Peyer's patch (tissue), 4 donors: ENCODE measurements at regions not wholly inside any gene's neighbourhood (a gene's known extent, or its start where the extent isn't known, plus 50 kb on each side); places are given as distances from the start of the nearest gene placed in this dataset.

Experiments used
- DNase-seq, 3 donors: peaks; one replicate each; pipeline ENCODE4 v3.0.0-alpha.2; 2017 to 2019
- H3K27ac ChIP-seq, 4 donors: fragments of 200-600 bp; sonication (generic); one replicate each; pipeline ENCODE4 v1.5.1; 2016 to 2019
- H3K27me3 ChIP-seq, 2 donors: fragments of 200-600 bp; sonication (generic); one replicate each; pipeline ENCODE4 v1.5.1; 2019
- H3K36me3 ChIP-seq, 3 donors: fragments of 200-600 bp; sonication (generic); one replicate each; pipeline ENCODE4 v1.5.1; 2016 to 2019
- H3K4me1 ChIP-seq, 4 donors: fragments of 200-600 bp; sonication (generic); one replicate each; pipeline ENCODE4 v1.5.1; 2016 to 2019
- H3K4me3 ChIP-seq, 4 donors: fragments of 200-600 bp; sonication (generic); 1 replicate in 3 of 4; 2 replicates in 1 of 4; pipeline ENCODE4 v1.5.1; 2016 to 2019; ENCODE audit warnings: mild to moderate bottlenecking in 1 of 4
- H3K9me3 ChIP-seq, 4 donors: fragments of 200-600 bp; sonication (generic); one replicate each; pipeline ENCODE4 v1.5.1; 2016 to 2019; ENCODE audit warnings: mild to moderate bottlenecking in 1 of 4
- CTCF ChIP-seq, 6 experiments: fragments of 450-650 bp in 4 of 6; fragments of 200-600 bp in 2 of 6; sonication (generic) in 1 of 6; IDR thresholded peaks; one replicate each; pipeline ENCODE4 v1.5.1; 2017 to 2019; ENCODE audit warnings: antibody characterized with exemption in 6 of 6, mild to moderate bottlenecking in 3 of 6, moderate library complexity in 1 of 6
- POLR2A ChIP-seq, 2 donors: fragments of 450-650 bp; IDR thresholded peaks; one replicate each; pipeline ENCODE4 v1.5.1; 2017; ENCODE audit warnings: antibody characterized with exemption in 2 of 2, mild to moderate bottlenecking in 2 of 2, moderate library complexity in 2 of 2

GRCh38 chr5:82821846-82822633 lies 255.2 kb downstream of the TMEM167A start:
- no peaks in the 10 kb centered on the region for H3K27me3 ChIP-seq
- no peak overlapping the region for H3K4me3 ChIP-seq
- no peaks in the 10 kb centered on the region for H3K4me1 ChIP-seq
- no peak overlapping the region for H3K27ac ChIP-seq
- no peaks in the 10 kb centered on the region for H3K36me3 ChIP-seq
- no peak for DNase-seq
- no peaks in the 10 kb centered on the region for H3K9me3 ChIP-seq
- TF ChIP-seq POLR2A (IDR thresholded peaks at IDR 0.05) (no peak), CTCF (IDR thresholded peaks at IDR 0.05) (no peak)

- no peak for TF ChIP-seq POLR2A (IDR thresholded peaks at IDR 0.05)
- TF ChIP-seq CTCF (IDR thresholded peaks at IDR 0.05): no peak
- Histone ChIP-seq H3K9me3 (no peaks in the 10 kb centered on the region), H3K27me3 (no peaks in the 10 kb centered on the region), H3K36me3 (no peaks in the 10 kb centered on the region), H3K4me1 (no peaks in the 10 kb centered on the region), H3K27ac (no peak overlapping the region), H3K4me3 (no peak overlapping the region)
- DNase-seq: no peak
These were observed 256.0 kb downstream of the TMEM167A start for GRCh38 chr5:82820961-82821845.

- H3K4me1 ChIP-seq: no peaks in the 10 kb centered on the region
- TF ChIP-seq POLR2A (IDR thresholded peaks at IDR 0.05): no peak
- TF ChIP-seq CTCF (IDR thresholded peaks at IDR 0.05): no peak
- no peak overlapping the region for H3K4me3 ChIP-seq
- no peak overlapping the region for H3K27ac ChIP-seq
- DNase-seq: no peak
- H3K27me3 ChIP-seq: no peaks in the 10 kb centered on the region
- no peaks in the 10 kb centered on the region for H3K36me3 ChIP-seq
- no peaks in the 10 kb centered on the region for H3K9me3 ChIP-seq
These were observed 257.0 kb downstream of the TMEM167A start for GRCh38 chr5:82820188-82820587.

- TF ChIP-seq POLR2A (IDR thresholded peaks at IDR 0.05): no peak
- TF ChIP-seq CTCF (IDR thresholded peaks at IDR 0.05): no peak
- no peak overlapping the region for H3K4me3 ChIP-seq
These were observed 259.1 kb downstream of the TMEM167A start for GRCh38 chr5:82817897-82818676.

GRCh38 chr5:82816926-82817325 lies 260.3 kb downstream of the TMEM167A start:
- Histone ChIP-seq H3K36me3 (no peaks in the 10 kb centered on the region), H3K27ac (no peak overlapping the region), H3K4me3 (no peak overlapping the region), H3K27me3 (no peaks in the 10 kb centered on the region), H3K9me3 (no peaks in the 10 kb centered on the region), H3K4me1 (no peaks in the 10 kb centered on the region)
- TF ChIP-seq CTCF (IDR thresholded peaks at IDR 0.05): no peak
- TF ChIP-seq POLR2A (IDR thresholded peaks at IDR 0.05): no peak
- no peak for DNase-seq

More at GRCh38 chr5:82817897-82818676, 259.1 kb downstream of the TMEM167A start:
- Histone ChIP-seq H3K27me3 (no peaks in the 10 kb centered on the region), H3K36me3 (no peaks in the 10 kb centered on the region), H3K4me1 (no peaks in the 10 kb centered on the region), H3K9me3 (no peaks in the 10 kb centered on the region), H3K27ac (no peak overlapping the region)
- no peak for DNase-seq
